Spleen (tissue), 11 donors: ENCODE measurements at regions not wholly inside any gene's neighbourhood (a gene's known extent, or its start where the extent isn't known, plus 50 kb on each side); places are given as distances from the start of the nearest gene placed in this dataset.

Experiments
- DNase-seq: peaks from one replicate; pipeline ENCODE4 v3.0.0-alpha.2; 2020
- H3K27ac ChIP-seq, 8 donors: fragments of 200-600 bp; sonication (generic) in 7 of 8; 1 replicate in 4 of 8; 2 replicates in 4 of 8; pipeline versions ENCODE4 v1.5.0 to v1.8.0; 2016 to 2021; ENCODE audit warnings: inconsistent platforms in 4 of 8, mild to moderate bottlenecking in 4 of 8, moderate library complexity in 1 of 8
- H3K27me3 ChIP-seq, 7 donors: fragments of 200-600 bp; sonication (generic) in 6 of 7; replicated peaks in 1 of 7; 1 replicate in 4 of 7; 2 replicates in 3 of 7; pipeline versions ENCODE4 v1.5.0 to v1.8.0; 2016 to 2021; ENCODE audit warnings: inconsistent platforms in 3 of 7, mild to moderate bottlenecking in 1 of 7
- H3K36me3 ChIP-seq, 6 donors: fragments of 200-600 bp; sonication (generic) in 5 of 6; 1 replicate in 4 of 6; 2 replicates in 2 of 6; pipeline versions ENCODE4 v1.5.0 to v1.8.0; 2016 to 2021; ENCODE audit warnings: inconsistent platforms in 2 of 6
- H3K4me1 ChIP-seq, 6 donors: fragments of 200-600 bp; sonication (generic) in 5 of 6; 1 replicate in 3 of 6; 2 replicates in 3 of 6; pipeline versions ENCODE4 v1.5.0 to v1.8.0; 2016 to 2021; ENCODE audit warnings: inconsistent platforms in 3 of 6
- H3K4me3 ChIP-seq, 8 donors: fragments of 200-600 bp; sonication (generic) in 7 of 8; 1 replicate in 4 of 8; 2 replicates in 4 of 8; pipeline versions ENCODE4 v1.5.0 to v1.8.0; 2016 to 2021; ENCODE audit warnings: inconsistent platforms in 4 of 8, mild to moderate bottlenecking in 4 of 8, moderate library complexity in 2 of 8
- H3K9me3 ChIP-seq, 8 donors: fragments of 200-600 bp; sonication (generic) in 7 of 8; 1 replicate in 4 of 8; 2 replicates in 4 of 8; pipeline versions ENCODE4 v1.5.0 to v1.8.0; 2016 to 2021; ENCODE audit warnings: inconsistent platforms in 4 of 8
- POLR2A ChIP-seq, 3 donors: fragments of 450-650 bp; IDR thresholded peaks; one replicate each; pipeline ENCODE4 v1.5.1; 2017; ENCODE audit warnings: antibody characterized with exemption in 3 of 3, mild to moderate bottlenecking in 1 of 3
- POLR2AphosphoS5 ChIP-seq, 3 donors: sonication (generic); formaldehyde crosslinking; IDR thresholded peaks; one replicate each; pipeline ENCODE4 v1.5.1; 2017; ENCODE audit warnings: antibody characterized with exemption in 3 of 3
- WGBS, 5 donors: extraction: QIAGEN DNeasy Blood & Tissue Kit in 3 of 5; methylation state at CpG; one replicate each; pipeline versions ENCODE4 v1.1.5 to v1.1.7; 2013 to 2018; 5-methylcytosine and 5-hydroxymethylcytosine counted together
- intact Hi-C: fragments of 100-400 bp; cut with DNase I; formaldehyde crosslinking; loops from one replicate; pipeline ENCODE4 v1.15.0; 2023; ENCODE audit warnings: low total_unique reads
- TF ChIP-seq, protein P1 (sequence below), 11 experiments: fragments of 200-600 bp in 7 of 11; fragments of 450-650 bp in 4 of 11; sonication (generic) in 4 of 11; IDR thresholded peaks in 8 of 11; conservative IDR thresholded peaks in 3 of 11; 1 replicate in 7 of 11; 2 replicates in 4 of 11; pipeline versions ENCODE4 v1.4.0 to v1.8.0; 2016 to 2021; ENCODE audit warnings: antibody characterized with exemption in 11 of 11, inconsistent platforms in 4 of 11, mild to moderate bottlenecking in 1 of 11
- donor health status: healthy with polysubstance abuse.
- donor health status: DM: no; HTN: no; CAD: no; lungs with moderate emphysema.
- donor health status: DM: no; HTN: no; CAD: no.
- donor health status: Bipolar disorder and iron deficiency.
- donor health status: healthy.
- donor health status: DM: no; HTN: no; CAD: no.
- donor health status: DM: yes; HTN: yes; CAD: no.

DNA sequence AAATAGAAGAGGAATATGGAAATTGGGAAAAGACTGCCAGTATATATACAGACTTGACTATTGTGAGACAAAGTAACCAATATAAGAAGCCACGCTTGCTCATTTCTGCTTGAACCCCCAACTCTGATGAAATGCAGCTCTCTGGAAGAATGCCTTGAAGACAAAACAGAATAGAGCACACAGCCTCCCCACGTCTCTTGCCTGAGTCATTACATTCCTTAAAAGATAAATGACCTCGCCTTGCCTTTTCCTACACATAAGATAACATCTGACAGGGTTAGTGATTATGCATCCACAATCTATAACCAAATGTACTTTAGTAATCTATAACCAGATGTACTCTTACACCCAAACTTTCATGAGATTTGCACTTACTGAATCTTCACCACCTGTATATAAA is 141.1 kb upstream of the EEF1E1 start:
- intact Hi-C loops = no loop called here
- TF ChIP-seq POLR2AphosphoS5 (IDR thresholded peaks at IDR 0.05) (no peak), POLR2A (IDR thresholded peaks at IDR 0.05) (no peak)
- TF ChIP-seq, protein P1, sequence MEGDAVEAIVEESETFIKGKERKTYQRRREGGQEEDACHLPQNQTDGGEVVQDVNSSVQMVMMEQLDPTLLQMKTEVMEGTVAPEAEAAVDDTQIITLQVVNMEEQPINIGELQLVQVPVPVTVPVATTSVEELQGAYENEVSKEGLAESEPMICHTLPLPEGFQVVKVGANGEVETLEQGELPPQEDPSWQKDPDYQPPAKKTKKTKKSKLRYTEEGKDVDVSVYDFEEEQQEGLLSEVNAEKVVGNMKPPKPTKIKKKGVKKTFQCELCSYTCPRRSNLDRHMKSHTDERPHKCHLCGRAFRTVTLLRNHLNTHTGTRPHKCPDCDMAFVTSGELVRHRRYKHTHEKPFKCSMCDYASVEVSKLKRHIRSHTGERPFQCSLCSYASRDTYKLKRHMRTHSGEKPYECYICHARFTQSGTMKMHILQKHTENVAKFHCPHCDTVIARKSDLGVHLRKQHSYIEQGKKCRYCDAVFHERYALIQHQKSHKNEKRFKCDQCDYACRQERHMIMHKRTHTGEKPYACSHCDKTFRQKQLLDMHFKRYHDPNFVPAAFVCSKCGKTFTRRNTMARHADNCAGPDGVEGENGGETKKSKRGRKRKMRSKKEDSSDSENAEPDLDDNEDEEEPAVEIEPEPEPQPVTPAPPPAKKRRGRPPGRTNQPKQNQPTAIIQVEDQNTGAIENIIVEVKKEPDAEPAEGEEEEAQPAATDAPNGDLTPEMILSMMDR (IDR thresholded peaks at IDR 0.05 in 8 of 11, conservative IDR thresholded peaks at IDR 0.05 in 3 of 11) = no peak

DNA sequence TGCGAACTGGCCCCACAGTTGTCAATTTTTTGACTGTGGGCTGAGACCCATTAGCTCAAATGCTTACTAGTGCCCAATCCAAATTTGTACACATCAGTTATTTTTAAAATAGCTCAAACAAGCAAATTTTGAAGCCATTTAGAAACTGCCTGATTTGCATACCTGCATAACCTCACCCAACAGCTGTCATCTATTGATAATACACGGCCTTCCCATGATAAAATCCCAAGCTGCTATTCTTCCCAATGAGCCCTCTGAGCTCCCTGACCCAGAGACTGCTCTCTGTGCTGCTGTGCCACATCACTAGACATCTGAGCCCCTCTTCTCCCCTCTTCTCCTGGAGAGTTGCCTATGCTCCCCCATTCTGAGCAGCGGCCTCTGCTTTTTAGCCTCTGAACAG is 140.5 kb upstream of the EEF1E1 start:
- peaks cover 0 to 9% (median 0%) of the 10 kb centered on the region in 7 donors for H3K27me3 ChIP-seq
- no peaks in the 10 kb centered on the region for H3K9me3 ChIP-seq
- intact Hi-C loops = no loop called here
- 72 to 85% (median 84%) methylated on average over 3 of the region's 3 CpGs for WGBS, 5 donors
- no peak for DNase-seq
- no peaks in the 10 kb centered on the region for H3K36me3 ChIP-seq
- H3K4me3 ChIP-seq = no peak overlapping the region
- H3K27ac ChIP-seq = no peak overlapping the region
- TF ChIP-seq, protein P1 (IDR thresholded peaks at IDR 0.05 in 8 of 11, conservative IDR thresholded peaks at IDR 0.05 in 3 of 11) = no peak
- no peaks in the 10 kb centered on the region for H3K4me1 ChIP-seq

More for the DNA sequence above, 141.1 kb upstream of the EEF1E1 start:
- Histone ChIP-seq H3K4me1 (no peaks in the 10 kb centered on the region), H3K9me3 (no peaks in the 10 kb centered on the region), H3K36me3 (no peaks in the 10 kb centered on the region), H3K27ac (no peak overlapping the region), H3K27me3 (peaks cover 0 to 8% (median 0%) of the 10 kb centered on the region in 7 donors), H3K4me3 (no peak overlapping the region)
- DNase-seq = no peak
- 57 to 78% (median 72%) methylated on average over 3 of the region's 3 CpGs for WGBS, 5 donors

DNA sequence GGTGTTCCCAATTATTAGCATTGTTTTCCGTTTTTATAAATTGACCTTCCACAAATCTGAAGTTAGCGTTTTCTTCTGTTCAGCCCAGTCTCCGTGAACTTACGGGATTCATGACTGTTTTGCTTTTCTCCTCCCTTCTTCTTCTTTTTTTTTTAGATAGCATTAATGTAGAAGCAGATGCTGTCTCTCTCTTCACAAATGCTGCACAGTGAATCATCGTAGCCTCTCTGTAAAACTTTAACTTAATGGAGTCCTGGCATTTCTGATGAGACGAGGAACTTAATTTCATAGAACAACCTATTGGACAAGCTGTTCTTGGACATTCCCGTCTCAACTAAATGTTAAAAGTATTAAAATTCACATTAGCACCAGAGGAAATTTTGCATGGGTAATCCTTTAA is 138.0 kb upstream of the EEF1E1 start:
- Histone ChIP-seq H3K27ac (no peak overlapping the region), H3K4me3 (no peak overlapping the region), H3K36me3 (no peaks in the 10 kb centered on the region), H3K9me3 (no peaks in the 10 kb centered on the region), H3K4me1 (no peaks in the 10 kb centered on the region), H3K27me3 (peaks cover 0 to 20% (median 0%) of the 10 kb centered on the region in 7 donors)
- no peak for TF ChIP-seq POLR2A (IDR thresholded peaks at IDR 0.05)
- TF ChIP-seq, protein P1 (IDR thresholded peaks at IDR 0.05 in 8 of 11, conservative IDR thresholded peaks at IDR 0.05 in 3 of 11) = no peak
- no peak for TF ChIP-seq POLR2AphosphoS5 (IDR thresholded peaks at IDR 0.05)
- 86 to 90% (median 88%) methylated on average over 7 of the region's 7 CpGs for WGBS, 5 donors
- DNase-seq = no peak
- intact Hi-C loops = no loop called here

DNA sequence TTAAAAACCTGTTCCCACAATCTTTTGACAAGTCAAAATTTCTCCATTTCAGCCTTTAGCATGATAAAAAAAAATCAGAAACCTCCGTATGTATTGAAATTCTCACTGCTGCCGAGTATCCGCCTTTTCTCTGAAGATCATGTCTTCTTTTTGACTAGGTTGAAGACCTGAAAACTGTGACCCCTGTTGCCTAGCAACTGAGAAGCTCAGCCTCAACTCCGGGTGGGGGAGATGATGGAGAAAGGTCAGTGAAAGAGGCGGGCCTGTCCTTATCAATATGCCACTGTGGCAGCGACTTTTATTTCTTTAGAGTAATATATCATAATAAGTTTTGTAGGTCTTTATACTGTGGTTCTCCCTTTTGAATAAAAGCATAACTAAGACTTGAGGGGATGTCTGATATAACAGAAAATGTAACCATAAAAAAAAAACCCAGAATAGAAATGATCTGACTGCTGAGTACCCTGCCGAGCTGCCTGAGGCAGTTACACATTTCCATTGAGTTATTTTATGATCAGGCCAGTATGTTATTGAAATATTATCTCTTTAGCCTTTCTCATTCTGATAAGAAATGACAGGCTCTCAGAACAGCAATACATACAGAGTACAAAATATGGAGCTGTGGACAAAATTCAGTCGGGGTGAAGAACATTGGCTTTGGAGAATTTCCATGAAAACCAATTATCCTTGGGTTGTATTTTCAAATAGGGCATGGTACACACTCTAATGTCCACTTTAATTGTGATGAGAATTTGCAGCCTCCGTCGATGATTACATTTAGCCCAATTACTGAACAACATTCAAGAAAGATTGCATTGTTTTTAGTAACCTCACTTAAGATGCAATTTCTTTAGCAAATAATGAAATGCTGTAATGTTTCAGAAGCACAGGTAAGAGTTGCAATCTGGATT is 136.7 kb upstream of the EEF1E1 start:
- TF ChIP-seq POLR2AphosphoS5 (IDR thresholded peaks at IDR 0.05) = no peak
- TF ChIP-seq, protein P1 (IDR thresholded peaks at IDR 0.05 in 8 of 11, conservative IDR thresholded peaks at IDR 0.05 in 3 of 11) = no peak
- TF ChIP-seq POLR2A (IDR thresholded peaks at IDR 0.05) = no peak
- Histone ChIP-seq H3K36me3 (no peaks in the 10 kb centered on the region), H3K9me3 (no peaks in the 10 kb centered on the region), H3K27me3 (peaks cover 0 to 17% (median 0%) of the 10 kb centered on the region in 7 donors), H3K4me3 (no peak overlapping the region), H3K4me1 (no peaks in the 10 kb centered on the region), H3K27ac (no peak overlapping the region)
- DNase-seq = no peak
- 59 to 66% (median 63%) methylated on average over 10 of the region's 10 CpGs for WGBS, 5 donors
- intact Hi-C loops = no loop called here
